ENCODE measurements at regions not wholly inside any gene's neighbourhood (a gene's known extent, or its start where the extent isn't known, plus 50 kb on each side); places are given as distances from the start of the nearest gene placed in this dataset.

DNA sequence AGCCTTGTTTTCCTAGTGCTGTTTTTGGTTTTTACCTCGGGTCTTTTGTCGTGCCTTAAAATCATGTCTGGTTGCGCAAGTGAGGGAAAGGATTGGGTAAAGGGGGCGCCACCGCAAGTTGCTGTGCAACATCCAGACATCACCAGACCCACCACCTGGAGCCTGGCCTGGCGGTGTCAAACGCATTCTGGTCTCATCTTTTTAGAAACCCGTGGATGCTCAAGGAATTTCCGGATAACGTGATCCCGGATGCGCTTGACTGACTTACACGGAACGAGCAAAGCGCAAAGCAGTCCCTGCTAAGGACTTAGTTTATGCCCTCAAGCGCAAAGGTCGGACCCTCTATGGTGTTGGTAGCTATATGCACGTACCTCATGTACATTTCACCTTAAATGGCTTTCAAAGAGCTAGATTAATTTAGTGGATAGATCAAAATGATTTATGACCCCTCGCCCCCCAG, 105.2 kb downstream of the OR2B2 start:
- H3K9me2 ChIP-seq (replicated peaks; ENCODE audit: insufficient read depth, low read length) = no peaks in the 10 kb centered on the region
- peak overlapping the region; percentile 64 for H3K9ac ChIP-seq (ENCODE audit: low read length)
- peak overlapping the region; percentile 92 for H3K4me2 ChIP-seq (ENCODE audit: low read depth, low read length)
- H3K27me3 ChIP-seq (replicated peaks; ENCODE audit: insufficient read depth, low read length) = no peaks in the 10 kb centered on the region
- peaks cover 62% of the 10 kb centered on the region for H3F3A ChIP-seq (ENCODE audit: insufficient read depth, low read length)
- H3K4me3 ChIP-seq (ENCODE audit: low read length) = peak overlapping the region; percentile 50
- peak; percentile 50 for DNase-seq
- no peaks in the 10 kb centered on the region for H3K9me3 ChIP-seq (replicated peaks; ENCODE audit: insufficient read depth, low read length)
- H3K4me1 ChIP-seq (ENCODE audit: low read length) = peaks cover 31% of the 10 kb centered on the region
- H3K27ac ChIP-seq (ENCODE audit: low read length) = peak overlapping the region; percentile 95
- H3K36me3 ChIP-seq (replicated peaks; ENCODE audit: insufficient read depth, low read length) = no peaks in the 10 kb centered on the region
- H2AFZ ChIP-seq (ENCODE audit: low read length) = peak overlapping the region; percentile 21
- H3K79me2 ChIP-seq (ENCODE audit: low read length) = no peaks in the 10 kb centered on the region
- TF ChIP-seq EZH2phosphoT487 (IDR thresholded peaks at IDR 0.05; ENCODE audit: low read length) = no peak
- TF ChIP-seq EZH2 (optimal IDR thresholded peaks at IDR 0.05; ENCODE audit: low read depth, low read length) = no peak
- TF ChIP-seq, protein P1, sequence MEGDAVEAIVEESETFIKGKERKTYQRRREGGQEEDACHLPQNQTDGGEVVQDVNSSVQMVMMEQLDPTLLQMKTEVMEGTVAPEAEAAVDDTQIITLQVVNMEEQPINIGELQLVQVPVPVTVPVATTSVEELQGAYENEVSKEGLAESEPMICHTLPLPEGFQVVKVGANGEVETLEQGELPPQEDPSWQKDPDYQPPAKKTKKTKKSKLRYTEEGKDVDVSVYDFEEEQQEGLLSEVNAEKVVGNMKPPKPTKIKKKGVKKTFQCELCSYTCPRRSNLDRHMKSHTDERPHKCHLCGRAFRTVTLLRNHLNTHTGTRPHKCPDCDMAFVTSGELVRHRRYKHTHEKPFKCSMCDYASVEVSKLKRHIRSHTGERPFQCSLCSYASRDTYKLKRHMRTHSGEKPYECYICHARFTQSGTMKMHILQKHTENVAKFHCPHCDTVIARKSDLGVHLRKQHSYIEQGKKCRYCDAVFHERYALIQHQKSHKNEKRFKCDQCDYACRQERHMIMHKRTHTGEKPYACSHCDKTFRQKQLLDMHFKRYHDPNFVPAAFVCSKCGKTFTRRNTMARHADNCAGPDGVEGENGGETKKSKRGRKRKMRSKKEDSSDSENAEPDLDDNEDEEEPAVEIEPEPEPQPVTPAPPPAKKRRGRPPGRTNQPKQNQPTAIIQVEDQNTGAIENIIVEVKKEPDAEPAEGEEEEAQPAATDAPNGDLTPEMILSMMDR (IDR thresholded peaks at IDR 0.05; ENCODE audit: low read length) = no peak
- H4K20me1 ChIP-seq (ENCODE audit: insufficient read depth, low read length) = no peaks in the 10 kb centered on the region

DNA sequence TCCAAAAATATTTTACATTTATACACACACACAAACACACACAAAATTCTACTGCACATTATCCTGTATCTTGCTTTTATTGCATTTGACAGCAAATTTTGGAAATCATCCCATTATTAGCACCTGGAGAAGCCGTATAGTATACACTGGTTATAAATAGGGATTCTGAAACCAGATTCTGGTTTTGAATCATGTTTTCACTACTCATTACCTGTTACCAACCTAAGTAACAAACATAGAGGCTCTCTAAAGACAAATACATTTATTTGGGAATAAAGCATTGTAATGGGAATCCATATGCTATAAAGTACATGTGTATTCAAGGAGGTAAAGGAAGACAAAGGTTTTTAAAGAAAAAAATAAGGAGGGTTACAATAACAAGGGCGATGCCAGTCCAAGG, 106.8 kb downstream of the OR2B2 start:
- no peaks in the 10 kb centered on the region for H3K9me2 ChIP-seq (replicated peaks; ENCODE audit: insufficient read depth, low read length)
- peaks cover 45% of the 10 kb centered on the region for H3F3A ChIP-seq (ENCODE audit: insufficient read depth, low read length)
- no peaks in the 10 kb centered on the region for H3K27me3 ChIP-seq (replicated peaks; ENCODE audit: insufficient read depth, low read length)
- no peak overlapping the region for H2AFZ ChIP-seq (ENCODE audit: low read length)
- no peak overlapping the region for H3K9ac ChIP-seq (ENCODE audit: low read length)
- H3K27ac ChIP-seq (ENCODE audit: low read length) = peak overlapping the region; percentile 26; the same call in 1 of the 2 replicates
- no peaks in the 10 kb centered on the region for H3K36me3 ChIP-seq (replicated peaks; ENCODE audit: insufficient read depth, low read length)
- H3K4me2 ChIP-seq (ENCODE audit: low read depth, low read length) = peak overlapping the region; percentile 54
- no peak for DNase-seq
- no peaks in the 10 kb centered on the region for H4K20me1 ChIP-seq (ENCODE audit: insufficient read depth, low read length)
- H3K79me2 ChIP-seq (ENCODE audit: low read length) = no peaks in the 10 kb centered on the region
- TF ChIP-seq, protein P1 (IDR thresholded peaks at IDR 0.05; ENCODE audit: low read length) = no peak
- TF ChIP-seq EZH2 (optimal IDR thresholded peaks at IDR 0.05; ENCODE audit: low read depth, low read length) (no peak), EZH2phosphoT487 (IDR thresholded peaks at IDR 0.05; ENCODE audit: low read length) (no peak)
- H3K4me1 ChIP-seq (ENCODE audit: low read length) = peaks cover 25% of the 10 kb centered on the region
- no peak overlapping the region for H3K4me3 ChIP-seq (ENCODE audit: low read length)
- no peaks in the 10 kb centered on the region for H3K9me3 ChIP-seq (replicated peaks; ENCODE audit: insufficient read depth, low read length)

DNA sequence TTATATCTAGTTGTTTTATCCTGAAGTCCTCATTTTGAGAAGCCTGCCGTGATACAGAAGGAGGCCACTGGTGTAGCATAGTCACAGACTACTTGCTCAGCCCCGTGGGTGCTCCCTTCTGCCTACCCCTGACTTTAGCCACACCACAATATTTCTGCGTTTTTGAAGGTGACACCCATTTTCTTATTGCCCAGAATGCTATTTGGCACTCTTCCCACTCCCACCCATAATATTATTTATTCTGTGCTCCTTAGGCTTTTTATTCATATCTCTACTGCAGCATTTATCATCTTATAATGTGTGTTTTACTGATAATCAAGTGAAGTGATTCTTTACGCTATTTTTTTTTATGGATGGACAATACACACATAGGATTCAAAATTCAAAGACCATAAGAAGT, 107.3 kb downstream of the OR2B2 start:
- Histone ChIP-seq H3K9ac (ENCODE audit: low read length) (no peak overlapping the region), H3K36me3 (replicated peaks; ENCODE audit: insufficient read depth, low read length) (no peaks in the 10 kb centered on the region), H3K4me1 (ENCODE audit: low read length) (peaks cover 25% of the 10 kb centered on the region), H2AFZ (ENCODE audit: low read length) (no peak overlapping the region), H3K27me3 (replicated peaks; ENCODE audit: insufficient read depth, low read length) (no peaks in the 10 kb centered on the region), H3F3A (ENCODE audit: insufficient read depth, low read length) (peaks cover 40% of the 10 kb centered on the region), H3K27ac (ENCODE audit: low read length) (no peak overlapping the region), H3K4me3 (ENCODE audit: low read length) (no peak overlapping the region), H3K4me2 (ENCODE audit: low read depth, low read length) (peak overlapping the region; percentile 54), H3K79me2 (ENCODE audit: low read length) (no peaks in the 10 kb centered on the region), H4K20me1 (ENCODE audit: insufficient read depth, low read length) (no peaks in the 10 kb centered on the region), H3K9me2 (replicated peaks; ENCODE audit: insufficient read depth, low read length) (no peaks in the 10 kb centered on the region), H3K9me3 (replicated peaks; ENCODE audit: insufficient read depth, low read length) (no peaks in the 10 kb centered on the region)
- DNase-seq = no peak
- TF ChIP-seq, protein P1 (IDR thresholded peaks at IDR 0.05; ENCODE audit: low read length) = no peak
- TF ChIP-seq EZH2 (optimal IDR thresholded peaks at IDR 0.05; ENCODE audit: low read depth, low read length) (no peak), EZH2phosphoT487 (IDR thresholded peaks at IDR 0.05; ENCODE audit: low read length) (no peak)
